Astrocyte of the spinal cord (primary cell): ENCODE measurements at regions not wholly inside any gene's neighbourhood (a gene's known extent, or its start where the extent isn't known, plus 50 kb on each side); places are given as distances from the start of the nearest gene placed in this dataset.
"Not testable (repeated sequence)": the region's sequence is repeated elsewhere in the genome, so short reads cannot be mapped to it uniquely, and the experiment has no call there.

Experiments used
- DNase-seq: peaks from one replicate; pipeline ENCODE4 v3.0.0; 2011; ENCODE audit warnings: low read depth, low spot score
- H3K4me3 ChIP-seq: 2 replicates; pipeline ENCODE4 v1.5.1; 2011; ENCODE audit warnings: low read depth, mild to moderate bottlenecking, low read length, moderate library complexity
- in situ Hi-C: cut with HindIII; loops from 2 replicates; pipeline ENCODE4 v1.10.0; 2017; ENCODE audit warnings: low sequenced_read_pairs
- TF ChIP-seq, protein P1 (sequence below): IDR thresholded peaks from 2 replicates; pipeline ENCODE4 v1.5.1; 2012; ENCODE audit warnings: low read depth, mild to moderate bottlenecking, low read length, inconsistent platforms

DNA sequence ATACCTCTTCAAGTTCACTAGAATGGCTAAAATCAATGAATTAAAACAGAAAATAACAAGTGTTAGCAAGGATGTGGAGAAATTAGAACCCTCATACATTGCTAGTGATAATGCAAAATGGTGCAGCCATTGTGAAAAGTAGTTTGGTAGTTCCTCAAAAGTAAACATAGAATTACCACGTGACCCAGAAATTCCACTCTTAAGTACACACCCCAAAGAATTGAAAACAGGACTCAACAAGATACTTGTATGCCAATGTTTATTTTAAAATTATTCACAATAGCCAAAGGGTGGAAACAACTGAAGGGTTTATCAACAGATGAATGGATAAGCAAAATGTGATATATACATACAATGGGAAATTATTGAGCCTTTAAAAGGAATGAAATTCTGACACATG, 70.3 kb downstream of the BARX1 start:
- H3K4me3 ChIP-seq, result no peak overlapping the region
- TF ChIP-seq, protein P1, sequence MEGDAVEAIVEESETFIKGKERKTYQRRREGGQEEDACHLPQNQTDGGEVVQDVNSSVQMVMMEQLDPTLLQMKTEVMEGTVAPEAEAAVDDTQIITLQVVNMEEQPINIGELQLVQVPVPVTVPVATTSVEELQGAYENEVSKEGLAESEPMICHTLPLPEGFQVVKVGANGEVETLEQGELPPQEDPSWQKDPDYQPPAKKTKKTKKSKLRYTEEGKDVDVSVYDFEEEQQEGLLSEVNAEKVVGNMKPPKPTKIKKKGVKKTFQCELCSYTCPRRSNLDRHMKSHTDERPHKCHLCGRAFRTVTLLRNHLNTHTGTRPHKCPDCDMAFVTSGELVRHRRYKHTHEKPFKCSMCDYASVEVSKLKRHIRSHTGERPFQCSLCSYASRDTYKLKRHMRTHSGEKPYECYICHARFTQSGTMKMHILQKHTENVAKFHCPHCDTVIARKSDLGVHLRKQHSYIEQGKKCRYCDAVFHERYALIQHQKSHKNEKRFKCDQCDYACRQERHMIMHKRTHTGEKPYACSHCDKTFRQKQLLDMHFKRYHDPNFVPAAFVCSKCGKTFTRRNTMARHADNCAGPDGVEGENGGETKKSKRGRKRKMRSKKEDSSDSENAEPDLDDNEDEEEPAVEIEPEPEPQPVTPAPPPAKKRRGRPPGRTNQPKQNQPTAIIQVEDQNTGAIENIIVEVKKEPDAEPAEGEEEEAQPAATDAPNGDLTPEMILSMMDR, result no peak
- in situ Hi-C loops, result no loop called here

DNA sequence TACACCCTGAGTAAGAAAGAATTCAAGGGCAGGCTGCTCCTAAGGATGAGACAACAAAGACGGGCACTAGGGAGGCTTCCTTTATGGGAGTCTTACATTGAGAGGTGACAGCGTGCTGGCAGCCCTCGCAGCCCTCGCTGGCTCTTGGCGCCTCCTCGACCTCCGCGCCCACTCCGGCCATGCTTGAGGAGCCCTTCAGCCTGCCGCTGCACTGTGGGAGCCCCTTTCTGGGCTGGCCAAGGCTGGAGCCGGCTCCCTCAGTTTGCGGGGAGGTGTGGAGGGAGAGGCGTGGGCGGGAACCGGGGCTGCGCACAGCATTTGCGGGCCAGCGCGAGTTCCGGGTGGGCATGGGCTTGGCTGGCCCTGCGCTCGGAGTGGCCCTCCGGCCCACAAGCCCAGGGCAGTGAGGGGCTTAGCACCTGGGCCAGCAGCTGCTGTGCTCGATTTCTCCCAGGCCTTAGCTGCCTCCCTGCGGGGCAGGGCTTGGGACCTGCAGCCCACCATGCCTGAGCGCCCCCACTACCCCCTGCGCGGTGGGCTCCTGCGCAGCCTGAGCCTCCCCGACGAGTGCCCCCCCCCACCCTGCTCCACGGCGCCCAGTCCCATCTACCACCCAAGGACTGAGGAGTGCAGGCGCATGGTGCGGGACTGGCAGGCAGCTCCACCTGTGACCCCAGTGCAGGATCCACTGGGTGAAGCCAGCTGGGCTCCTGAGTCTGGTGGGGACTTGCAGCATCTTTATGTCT, 75.3 kb downstream of the BARX1 start:
- in situ Hi-C loops, H3K4me3 ChIP-seq, DNase-seq: not testable (repeated sequence)

More for the DNA sequence above, 70.3 kb downstream of the BARX1 start:
- DNase-seq, result no peak

DNA sequence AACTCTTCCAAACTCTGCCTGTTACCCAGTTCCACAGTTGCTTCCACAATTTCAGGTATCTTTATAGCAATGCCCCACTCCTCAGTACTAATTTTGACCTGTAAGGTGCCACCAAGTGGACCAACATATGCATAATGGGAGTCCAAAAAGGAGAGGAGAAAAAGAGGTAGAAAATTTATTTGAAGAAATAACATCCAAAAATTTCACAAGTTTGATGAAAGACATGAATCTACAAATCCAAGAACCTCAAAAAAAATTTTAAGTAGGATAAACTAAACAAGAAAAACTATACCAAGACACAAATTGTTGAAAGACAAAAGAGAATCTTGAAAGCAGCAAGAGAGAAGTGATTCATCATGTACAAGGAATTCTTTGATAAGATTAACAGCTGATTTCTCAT, 79.8 kb downstream of the BARX1 start:
- TF ChIP-seq, protein P1, result no peak
- in situ Hi-C loops, result no loop called here
- no peak overlapping the region for H3K4me3 ChIP-seq
- DNase-seq, result no peak

DNA sequence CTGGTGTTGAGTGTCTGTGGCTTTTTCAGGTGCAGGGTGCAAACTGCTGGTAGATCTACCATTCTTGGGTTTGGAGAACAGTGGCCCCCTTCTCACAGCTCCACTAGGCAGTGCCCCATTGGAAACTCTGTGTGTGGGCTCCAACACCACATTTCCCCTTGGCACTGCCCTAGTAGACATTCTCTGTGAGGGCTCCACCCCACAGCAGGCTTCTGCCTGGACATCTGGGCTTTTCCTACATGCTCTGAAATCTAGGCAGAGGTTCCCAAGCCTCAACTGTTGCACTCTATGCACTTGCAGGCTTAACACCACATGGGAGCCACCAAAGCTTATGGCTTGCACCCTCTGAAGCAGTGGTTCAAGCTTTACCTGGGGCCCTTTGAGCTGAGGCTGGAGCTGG, 80.9 kb downstream of the BARX1 start:
- no peak overlapping the region for H3K4me3 ChIP-seq
- TF ChIP-seq, protein P1, result no peak
- DNase-seq, result no peak
- in situ Hi-C loops, result no loop called here

DNA sequence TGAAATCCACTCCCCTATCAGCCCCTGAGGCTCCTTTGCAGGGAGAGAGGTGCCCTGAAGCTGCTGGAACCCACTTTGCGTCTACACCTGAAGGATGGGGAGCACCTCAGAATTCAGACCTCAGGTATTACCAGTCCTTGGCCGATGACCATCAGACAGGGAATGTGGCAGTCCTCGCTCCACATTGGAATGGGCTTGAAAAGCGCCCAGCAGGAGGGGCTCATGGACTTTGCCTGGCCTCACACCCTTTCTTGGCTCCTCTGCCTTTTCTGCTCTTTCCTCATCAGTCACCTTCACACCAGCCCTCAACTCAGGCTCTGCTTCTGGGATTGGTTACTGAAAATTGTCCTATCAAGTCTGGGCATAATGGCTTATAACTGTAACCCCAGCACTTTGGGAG, 83.9 kb downstream of the BARX1 start:
- DNase-seq, result no peak
- in situ Hi-C loops, result no loop called here
- TF ChIP-seq, protein P1, result no peak
- H3K4me3 ChIP-seq, result no peak overlapping the region

DNA sequence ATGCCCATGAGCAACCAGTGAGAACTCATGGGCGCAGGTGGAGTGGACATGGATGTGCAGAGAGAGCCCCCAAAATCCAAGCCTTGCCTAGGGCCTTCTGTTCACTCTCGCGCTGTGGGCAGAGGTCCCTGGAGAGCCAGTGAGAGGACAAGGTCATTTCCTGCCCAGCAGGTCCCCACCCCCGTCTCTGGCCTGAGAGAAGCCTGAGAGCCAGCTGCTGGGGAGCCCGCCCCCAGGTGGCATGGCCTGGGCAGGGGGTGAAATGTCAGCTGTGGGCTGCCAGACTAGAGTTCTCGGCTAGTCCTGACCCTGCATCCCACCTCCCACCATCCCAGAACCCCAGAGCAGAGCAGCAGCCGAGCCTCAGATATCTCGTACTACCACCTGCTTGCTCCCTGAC, 85.3 kb downstream of the BARX1 start:
- in situ Hi-C loops, result no loop called here
- H3K4me3 ChIP-seq, result no peak overlapping the region
- TF ChIP-seq, protein P1, result no peak
- no peak for DNase-seq

DNA sequence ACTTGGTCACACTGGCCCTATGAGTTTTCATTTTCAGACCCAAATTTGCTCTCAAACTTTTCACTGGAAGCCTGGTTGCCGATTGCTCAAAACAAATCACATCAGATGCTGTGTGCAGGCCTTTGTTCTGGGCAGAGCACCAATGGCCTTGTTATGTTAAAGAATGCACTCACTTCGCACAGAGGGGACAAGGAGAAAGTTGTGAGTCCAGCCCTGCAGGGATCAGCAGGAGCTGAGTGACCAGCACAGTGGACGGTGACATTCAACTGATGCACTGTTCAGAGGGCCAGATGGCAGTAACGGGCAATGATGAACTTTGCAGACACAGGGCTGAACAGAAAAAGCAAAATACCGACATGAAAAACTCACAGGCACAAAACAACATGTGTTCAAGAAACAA, 86.1 kb downstream of the BARX1 start:
- DNase-seq, result no peak
- TF ChIP-seq, protein P1, result no peak
- in situ Hi-C loops, result no loop called here
- H3K4me3 ChIP-seq, result no peak overlapping the region
